GM19328 (cell line): ENCODE measurements at regions not wholly inside any gene's neighbourhood (a gene's known extent, or its start where the extent isn't known, plus 50 kb on each side); places are given as distances from the start of the nearest gene placed in this dataset.
"Not testable (repeated sequence)": the region's sequence is repeated elsewhere in the genome, so short reads cannot be mapped to it uniquely, and the experiment has no call there.

Experiments
- ATAC-seq: cut with Tn5 transposase; IDR thresholded peaks from one replicate; pipeline ENCODE4 v1.9.1; 2021; ENCODE audit warnings: mild to moderate bottlenecking, moderate library complexity; ENCODE audit not compliant: unreplicated experiment

DNA sequence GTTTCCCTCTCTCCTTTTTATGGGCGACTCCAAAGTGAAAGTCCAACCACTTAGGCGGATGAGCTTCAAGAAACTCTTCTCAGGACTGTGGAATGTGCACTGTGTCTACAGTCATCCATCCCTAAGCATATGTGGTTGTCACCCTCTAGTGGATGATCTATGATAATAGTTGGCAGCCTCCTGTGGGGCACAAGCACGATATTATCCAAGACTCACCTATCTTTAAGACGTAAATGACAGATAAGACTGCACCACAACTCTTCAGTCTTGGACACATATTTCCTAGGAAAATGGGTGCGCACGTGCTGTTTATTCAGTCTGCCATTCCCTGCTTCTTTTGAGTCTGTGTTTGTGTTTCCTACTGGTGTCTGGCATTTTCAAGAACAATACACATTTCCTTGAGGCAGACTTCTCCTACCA is 145.5 kb upstream of the CTAGE1 start:
- peak; percentile 91 for ATAC-seq

- ATAC-seq: no peak
These were observed 146.3 kb upstream of the CTAGE1 start for GRCh38 chr18:22564036-22564435.

DNA sequence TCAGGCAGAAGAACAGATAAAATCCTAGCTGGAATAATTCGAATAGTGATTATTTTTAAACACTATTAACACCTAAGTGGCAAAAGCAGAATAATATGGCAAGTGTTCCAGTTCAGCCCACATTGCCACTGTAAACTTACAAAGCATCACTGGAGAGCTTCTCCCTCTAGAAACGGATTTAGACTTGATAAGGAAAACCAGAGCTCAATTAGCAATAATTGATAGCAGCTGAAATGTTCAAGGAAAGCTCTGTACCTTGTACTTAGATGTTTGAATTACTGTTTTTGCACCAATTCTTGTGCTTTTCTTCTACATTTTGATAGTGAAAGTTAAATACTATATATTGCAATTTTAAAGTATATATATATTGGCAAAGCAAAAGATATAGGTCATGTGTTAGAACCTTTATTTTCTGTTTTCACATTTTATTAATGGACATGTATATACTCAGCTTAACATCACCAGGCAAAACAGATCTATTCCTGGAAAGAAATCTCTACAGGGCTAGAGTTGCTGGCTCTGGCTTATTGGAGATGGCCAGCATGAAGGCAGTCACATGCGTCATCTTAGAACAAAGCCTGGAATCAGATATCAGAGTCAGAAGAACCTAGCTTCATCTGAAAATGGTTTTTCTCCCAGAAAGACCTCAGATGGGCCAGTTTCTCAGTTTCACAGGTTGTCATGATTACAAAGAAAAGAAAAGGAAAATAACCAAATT is 149.1 kb upstream of the CTAGE1 start:
- no peak for ATAC-seq

DNA sequence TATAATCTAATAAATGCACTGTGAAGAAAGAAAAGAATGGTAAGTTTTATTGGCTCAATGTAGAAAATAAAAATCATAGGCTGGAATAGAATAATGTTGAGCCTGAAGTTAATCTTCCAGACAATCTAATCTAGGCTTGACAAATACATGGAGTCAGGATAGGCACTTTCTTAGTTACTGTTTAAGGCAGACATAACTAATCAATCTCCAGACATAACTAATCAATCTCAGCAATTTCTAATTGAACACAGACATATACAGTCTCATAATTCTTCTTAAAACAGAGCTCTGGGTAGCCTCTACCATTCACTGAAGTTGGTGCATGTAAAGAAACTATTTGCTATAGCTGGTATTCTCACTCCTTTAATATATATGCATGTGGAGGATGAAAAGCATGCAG is 150.1 kb upstream of the CTAGE1 start:
- no peak for ATAC-seq

- no peak for ATAC-seq
These were observed 152.8 kb upstream of the CTAGE1 start for GRCh38 chr18:22570492-22570891.

GRCh38 chr18:22572341-22572740 is 154.6 kb upstream of the CTAGE1 start:
- no peak for ATAC-seq

GRCh38 chr18:22579271-22579670 is 161.6 kb upstream of the CTAGE1 start:
- ATAC-seq: no peak

DNA sequence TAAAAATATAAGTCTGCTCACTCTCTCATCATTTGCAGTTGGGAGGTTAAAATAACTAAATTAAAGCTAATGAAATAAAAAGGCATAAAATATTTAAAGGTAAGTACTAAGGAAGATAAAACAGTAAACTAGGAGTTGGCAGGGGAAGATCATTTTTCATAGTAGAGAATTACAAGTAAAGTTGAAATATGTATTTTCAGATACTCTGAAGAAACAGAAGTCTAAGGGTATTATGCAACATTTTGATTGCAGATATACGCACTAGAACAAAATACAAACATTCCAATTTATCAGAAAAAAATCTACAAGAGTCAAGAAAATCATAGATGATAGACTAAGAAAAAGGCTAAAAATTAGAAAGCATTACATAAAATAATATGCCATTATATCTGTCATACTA is 167.6 kb upstream of the CTAGE1 start:
- no peak for ATAC-seq

GRCh38 chr18:22585821-22586220 is 168.1 kb upstream of the CTAGE1 start:
- no peak for ATAC-seq

- ATAC-seq: no peak
These were observed 173.5 kb upstream of the CTAGE1 start for GRCh38 chr18:22591222-22591621.

DNA sequence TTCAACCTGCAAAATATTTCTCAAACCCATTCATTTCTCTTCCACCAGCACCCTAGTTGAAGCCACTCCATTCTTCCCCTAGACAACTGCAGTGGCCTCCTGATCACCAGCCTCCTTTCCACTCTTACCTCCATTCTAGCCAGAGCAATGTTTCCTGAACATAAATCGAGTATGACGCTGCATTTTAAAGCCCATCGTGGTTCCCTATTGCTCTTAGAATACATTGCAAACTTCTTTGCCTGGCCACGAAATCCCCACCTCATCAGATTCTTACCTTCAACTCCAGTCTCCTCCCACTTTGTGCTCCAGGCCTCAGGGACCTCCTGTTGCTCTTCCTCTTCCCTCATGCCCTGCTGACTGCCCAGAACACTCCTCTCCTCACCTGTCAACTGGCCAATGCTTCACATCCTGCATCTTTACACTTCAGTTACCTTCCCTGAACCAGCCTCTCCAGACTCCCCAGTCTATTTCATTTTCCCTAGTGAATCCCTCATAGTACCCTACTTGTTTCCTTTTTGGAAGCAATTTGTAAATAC is 176.5 kb upstream of the CTAGE1 start:
- ATAC-seq: no peak

DNA sequence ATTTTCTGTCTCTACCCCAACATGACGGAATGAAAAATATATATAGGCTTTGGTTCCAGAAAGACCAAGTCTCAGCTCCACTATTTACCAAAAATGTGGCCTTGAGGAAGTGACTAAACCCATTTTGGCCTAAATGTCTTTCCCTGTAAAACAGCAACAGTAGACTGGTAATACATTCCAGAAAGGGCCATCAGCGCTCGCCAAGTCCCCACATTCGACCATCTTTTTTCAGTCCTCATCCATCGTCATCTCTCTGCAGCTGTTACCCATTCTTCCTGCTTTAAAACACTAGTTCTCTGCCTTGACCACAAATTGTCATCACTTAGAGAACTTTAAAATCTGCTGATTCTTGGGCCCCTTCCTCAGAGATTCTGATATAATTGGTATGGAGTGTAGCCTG is 183.8 kb upstream of the CTAGE1 start:
- no peak for ATAC-seq

GRCh38 chr18:22602456-22602855 is 184.7 kb upstream of the CTAGE1 start:
- ATAC-seq: not testable (repeated sequence)

- ATAC-seq: no peak
These were observed 186.2 kb upstream of the CTAGE1 start for GRCh38 chr18:22603902-22604301.

DNA sequence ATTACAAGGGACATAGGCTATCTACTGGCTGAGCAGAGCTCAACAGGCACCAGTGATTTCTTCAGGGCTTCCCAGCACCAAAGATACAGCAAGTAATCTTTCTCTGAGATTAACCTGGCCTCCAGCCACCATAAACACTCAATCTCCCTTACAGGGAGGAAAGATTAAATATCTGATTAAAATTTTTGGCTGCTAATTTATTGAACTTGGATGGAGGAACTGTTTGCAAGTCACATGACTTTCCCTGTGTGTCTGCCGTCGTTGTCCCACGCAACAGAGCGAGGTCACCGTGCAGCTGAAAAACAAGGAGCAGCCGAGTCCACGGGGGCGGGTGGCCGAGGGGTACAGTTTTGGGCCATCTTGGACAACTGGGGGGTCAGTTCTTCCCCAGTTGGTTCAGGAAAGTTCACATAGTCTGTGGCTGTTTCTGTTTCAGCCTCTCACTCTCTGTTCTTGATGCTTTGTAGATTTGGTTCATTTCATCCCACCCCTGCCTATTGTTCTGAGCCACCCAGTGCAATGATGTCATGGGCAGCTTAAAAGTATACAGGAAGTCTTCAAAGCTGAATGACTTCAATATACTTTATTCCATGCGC is 186.8 kb upstream of the CTAGE1 start:
- no peak for ATAC-seq

- ATAC-seq: no peak
These were observed 187.3 kb upstream of the CTAGE1 start for GRCh38 chr18:22604986-22605421.

DNA sequence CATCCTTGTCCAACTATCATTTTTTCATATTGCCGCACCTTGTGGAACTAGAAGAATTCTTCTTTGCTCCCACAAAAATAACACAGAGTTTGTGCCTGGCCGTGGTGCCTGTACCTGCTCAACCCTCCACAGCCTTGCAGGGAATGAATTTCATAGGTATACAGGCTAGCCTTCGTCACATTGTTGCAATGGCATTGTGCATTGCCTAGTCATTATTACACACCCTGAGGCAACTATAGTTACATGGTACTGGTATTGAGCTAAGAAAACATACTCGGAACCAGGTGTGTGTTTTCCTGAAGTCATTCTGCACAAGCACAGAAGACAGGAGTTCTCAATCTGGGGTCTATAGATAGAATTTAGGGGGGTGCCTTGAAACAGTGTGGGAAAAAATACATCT is 188.0 kb upstream of the CTAGE1 start:
- ATAC-seq: no peak

DNA sequence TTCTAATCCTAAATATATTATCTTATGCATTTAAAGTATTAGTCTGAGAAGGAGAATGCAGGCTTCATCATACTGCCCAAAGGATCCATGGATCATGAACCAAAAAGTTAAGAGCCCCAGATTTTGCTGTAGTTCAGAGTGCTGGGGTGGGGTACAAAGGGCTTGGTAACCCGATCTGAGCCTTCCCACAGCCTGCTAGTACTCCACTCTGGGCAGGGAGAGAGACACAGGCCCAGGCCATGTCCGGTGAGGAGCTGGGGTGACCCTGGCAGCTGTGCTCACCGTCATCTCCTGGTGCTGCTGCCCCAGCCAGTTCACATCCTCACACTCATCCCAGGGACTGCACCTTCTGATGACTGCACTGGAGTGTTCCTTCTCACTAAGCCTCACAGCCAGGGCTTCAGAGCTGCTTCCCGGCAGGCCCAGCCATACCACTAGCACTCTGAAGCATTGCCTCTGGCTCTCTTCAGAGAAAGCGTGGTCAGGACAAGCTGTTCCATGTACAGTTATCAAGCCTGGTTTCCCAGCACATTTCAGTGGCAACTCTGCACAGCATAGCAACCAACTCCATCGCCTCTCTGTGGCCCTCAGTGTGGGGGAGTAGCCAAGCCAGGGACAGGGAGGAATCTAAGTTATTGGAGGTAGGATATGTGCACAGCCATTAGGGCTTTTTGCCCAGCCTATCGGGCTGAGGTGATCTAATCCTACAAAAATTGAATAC is 189.0 kb upstream of the CTAGE1 start:
- no peak for ATAC-seq

GRCh38 chr18:22607284-22607635 is 189.5 kb upstream of the CTAGE1 start:
- no peak for ATAC-seq

DNA sequence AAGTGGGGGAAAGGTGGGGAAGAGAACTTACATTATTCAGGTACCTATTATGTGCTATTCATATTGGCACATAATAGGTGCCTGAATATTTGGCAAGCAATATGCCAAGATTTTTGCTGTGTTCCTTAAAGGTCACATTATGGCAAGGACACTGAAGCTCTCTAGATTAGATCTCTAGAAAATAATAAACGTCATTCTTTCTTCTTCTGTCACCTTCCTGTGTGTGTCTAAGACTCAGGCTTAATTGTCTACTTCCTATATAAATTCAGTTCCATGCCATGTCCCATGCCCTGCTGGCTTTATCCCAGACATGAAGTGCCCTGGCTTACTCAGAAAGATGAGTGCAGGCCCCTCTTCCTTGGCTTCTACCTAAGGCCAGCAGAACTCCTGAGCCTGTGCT is 191.1 kb upstream of the CTAGE1 start:
- no peak for ATAC-seq

- no peak for ATAC-seq
These were observed 191.9 kb upstream of the CTAGE1 start for GRCh38 chr18:22609642-22610041.
